Uterus (tissue), 3 donors: ENCODE measurements at regions not wholly inside any gene's neighbourhood (a gene's known extent, or its start where the extent isn't known, plus 50 kb on each side); places are given as distances from the start of the nearest gene placed in this dataset.

ENCODE experiments used
- DNase-seq, 2 donors: peaks; one replicate each; pipeline ENCODE4 v3.0.0-alpha.2; 2019 to 2020
- H3K27ac ChIP-seq, 2 donors: fragments of 200-600 bp; sonication (generic); 1 replicate in 1 of 2; 2 replicates in 1 of 2; pipeline ENCODE4 v1.5.1; 2016 to 2018
- H3K27me3 ChIP-seq, 2 donors: fragments of 200-600 bp; sonication (generic); one replicate each; pipeline ENCODE4 v1.5.1; 2018 to 2019; ENCODE audit warnings: control low read depth in 1 of 2
- H3K36me3 ChIP-seq, 2 donors: fragments of 200-600 bp; sonication (generic); one replicate each; pipeline ENCODE4 v1.5.1; 2019; ENCODE audit warnings: control low read depth in 1 of 2
- H3K4me1 ChIP-seq, 2 donors: fragments of 200-600 bp; sonication (generic); one replicate each; pipeline ENCODE4 v1.5.1; 2018 to 2019; ENCODE audit warnings: control low read depth in 1 of 2
- H3K4me3 ChIP-seq, 2 donors: fragments of 200-600 bp; sonication (generic); 1 replicate in 1 of 2; 2 replicates in 1 of 2; pipeline ENCODE4 v1.5.1; 2018 to 2019; ENCODE audit warnings: mild to moderate bottlenecking in 1 of 2
- H3K9me3 ChIP-seq, 2 donors: fragments of 200-600 bp; sonication (generic); one replicate each; pipeline ENCODE4 v1.5.1; 2019; ENCODE audit warnings: control low read depth in 1 of 2
- POLR2A ChIP-seq, 2 donors: fragments of 450-650 bp; IDR thresholded peaks; one replicate each; pipeline ENCODE4 v1.6.1; 2016; ENCODE audit warnings: antibody characterized with exemption in 2 of 2, mild to moderate bottlenecking in 1 of 2, moderate library complexity in 1 of 2
- intact Hi-C: fragments of 100-400 bp; cut with DNase I; formaldehyde crosslinking; loops from one replicate; pipeline ENCODE4 v1.15.1; 2023; ENCODE audit warnings: low total_unique reads
- TF ChIP-seq, protein P1 (sequence below), 4 experiments: fragments of 200-600 bp in 2 of 4; fragments of 450-650 bp in 2 of 4; sonication (generic) in 2 of 4; IDR thresholded peaks; one replicate each; pipeline ENCODE4 v1.5.1; 2016 to 2019; ENCODE audit warnings: antibody characterized with exemption in 4 of 4, mild to moderate bottlenecking in 2 of 4, moderate library complexity in 1 of 4
- donor health status: DM: yes; HTN: yes; CAD: no.

DNA sequence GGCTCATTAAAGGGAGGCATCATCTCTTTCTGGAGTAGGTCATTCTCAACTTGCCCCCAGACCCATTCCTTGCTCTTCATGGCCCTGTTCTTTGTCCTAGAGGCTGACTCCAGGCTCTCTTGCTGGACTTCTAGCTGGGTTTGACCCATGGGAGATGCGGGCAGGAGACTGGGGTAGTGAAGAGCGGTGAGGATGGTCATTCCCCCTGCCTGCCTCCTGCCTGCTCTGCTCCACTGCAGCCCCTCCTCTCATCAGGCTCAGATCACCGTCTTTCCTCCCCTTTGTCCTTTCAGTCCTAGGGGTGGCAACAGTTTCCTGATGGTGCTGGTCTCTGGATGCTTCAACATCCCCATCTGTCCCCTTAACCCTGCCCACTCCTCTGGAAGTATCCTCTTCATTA is 170.9 kb downstream of the ABHD5 start:
- H3K9me3 ChIP-seq = no peaks in the 10 kb centered on the region
- H3K36me3 ChIP-seq = no peaks in the 10 kb centered on the region
- H3K27me3 ChIP-seq = peaks cover 0 to 3% of the 10 kb centered on the region in 2 donors
- H3K27ac ChIP-seq = no peak overlapping the region
- H3K4me1 ChIP-seq = no peaks in the 10 kb centered on the region
- DNase-seq = no peak
- TF ChIP-seq, protein P1, sequence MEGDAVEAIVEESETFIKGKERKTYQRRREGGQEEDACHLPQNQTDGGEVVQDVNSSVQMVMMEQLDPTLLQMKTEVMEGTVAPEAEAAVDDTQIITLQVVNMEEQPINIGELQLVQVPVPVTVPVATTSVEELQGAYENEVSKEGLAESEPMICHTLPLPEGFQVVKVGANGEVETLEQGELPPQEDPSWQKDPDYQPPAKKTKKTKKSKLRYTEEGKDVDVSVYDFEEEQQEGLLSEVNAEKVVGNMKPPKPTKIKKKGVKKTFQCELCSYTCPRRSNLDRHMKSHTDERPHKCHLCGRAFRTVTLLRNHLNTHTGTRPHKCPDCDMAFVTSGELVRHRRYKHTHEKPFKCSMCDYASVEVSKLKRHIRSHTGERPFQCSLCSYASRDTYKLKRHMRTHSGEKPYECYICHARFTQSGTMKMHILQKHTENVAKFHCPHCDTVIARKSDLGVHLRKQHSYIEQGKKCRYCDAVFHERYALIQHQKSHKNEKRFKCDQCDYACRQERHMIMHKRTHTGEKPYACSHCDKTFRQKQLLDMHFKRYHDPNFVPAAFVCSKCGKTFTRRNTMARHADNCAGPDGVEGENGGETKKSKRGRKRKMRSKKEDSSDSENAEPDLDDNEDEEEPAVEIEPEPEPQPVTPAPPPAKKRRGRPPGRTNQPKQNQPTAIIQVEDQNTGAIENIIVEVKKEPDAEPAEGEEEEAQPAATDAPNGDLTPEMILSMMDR (IDR thresholded peaks at IDR 0.05) = no peak
- no peak for TF ChIP-seq POLR2A (IDR thresholded peaks at IDR 0.05)
- no peak overlapping the region for H3K4me3 ChIP-seq
- intact Hi-C loops = no loop called here

DNA sequence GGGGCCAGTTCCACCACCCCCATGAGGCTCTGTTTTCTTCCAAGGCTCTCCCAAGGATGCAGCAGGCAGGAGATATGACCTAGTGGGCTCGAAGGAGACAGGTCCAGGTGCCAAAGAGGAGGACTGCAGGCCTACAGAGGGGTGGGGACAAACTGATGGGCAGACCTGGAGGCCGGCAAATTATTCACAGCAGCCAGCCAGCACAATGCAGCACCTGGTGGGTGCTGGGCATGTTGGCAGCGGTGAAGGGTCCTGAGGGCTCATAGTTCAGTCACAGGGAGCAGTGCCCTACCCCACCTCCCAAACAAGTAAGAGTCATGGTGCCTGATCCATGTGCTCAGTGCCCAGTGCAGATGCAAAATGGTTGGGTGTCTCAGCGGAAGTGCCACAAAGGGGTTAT is 171.7 kb downstream of the ABHD5 start:
- no peak overlapping the region for H3K27ac ChIP-seq
- no peak overlapping the region for H3K4me3 ChIP-seq
- intact Hi-C loops = no loop called here
- TF ChIP-seq POLR2A (IDR thresholded peaks at IDR 0.05) = no peak
- TF ChIP-seq, protein P1 (IDR thresholded peaks at IDR 0.05) = no peak
- H3K4me1 ChIP-seq = no peaks in the 10 kb centered on the region
- no peaks in the 10 kb centered on the region for H3K36me3 ChIP-seq
- no peaks in the 10 kb centered on the region for H3K9me3 ChIP-seq
- DNase-seq = no peak
- peaks cover 0 to 3% of the 10 kb centered on the region in 2 donors for H3K27me3 ChIP-seq

DNA sequence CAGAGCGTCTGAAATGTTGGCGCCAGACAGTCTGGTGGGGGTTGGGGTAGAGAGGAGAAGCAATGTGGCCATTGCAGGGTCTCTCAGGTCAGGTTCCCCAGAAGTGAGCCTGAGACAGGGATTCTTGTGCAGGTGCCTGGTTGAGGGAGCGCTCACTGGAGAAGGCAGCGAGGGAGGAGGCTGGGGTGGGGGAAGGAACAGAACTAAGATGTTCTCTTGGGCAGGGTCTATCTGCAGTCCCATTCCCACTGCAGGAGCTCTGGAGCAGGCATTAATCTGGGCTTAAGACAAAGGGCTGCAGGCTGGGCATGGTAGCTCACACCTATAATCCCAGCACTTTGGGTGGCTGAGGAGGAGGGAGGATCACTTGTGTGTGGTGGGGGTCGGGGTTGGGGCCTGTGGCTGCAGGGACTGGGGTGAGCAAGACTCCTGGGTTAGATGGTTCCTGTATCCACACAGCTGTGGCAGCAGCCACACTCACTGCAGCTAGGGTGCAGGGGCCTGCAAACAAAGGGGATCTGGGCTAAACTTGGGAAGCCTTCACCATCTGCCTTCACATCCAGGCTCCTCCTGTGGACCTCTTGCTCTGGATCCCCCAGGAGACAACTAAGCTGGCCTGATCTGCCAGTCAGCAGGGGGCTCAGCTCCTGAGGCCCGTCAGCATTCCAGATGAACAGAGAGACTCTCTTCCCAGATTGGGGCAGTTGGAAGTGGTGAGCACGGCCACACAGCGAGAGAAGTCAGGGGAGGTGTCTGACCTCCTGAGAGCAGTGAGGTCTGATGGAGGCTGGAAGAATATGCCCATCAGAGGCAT is 172.5 kb downstream of the ABHD5 start:
- DNase-seq = no peak

GRCh38 chr3:43863966-43864933 is 173.5 kb downstream of the ABHD5 start:
- no peak for TF ChIP-seq POLR2A (IDR thresholded peaks at IDR 0.05)
- TF ChIP-seq, protein P1 (IDR thresholded peaks at IDR 0.05) = no peak
- Histone ChIP-seq H3K4me1 (no peaks in the 10 kb centered on the region), H3K27ac (no peak overlapping the region), H3K27me3 (no peaks in the 10 kb centered on the region), H3K9me3 (no peaks in the 10 kb centered on the region), H3K36me3 (no peaks in the 10 kb centered on the region), H3K4me3 (no peak overlapping the region)
- no peak for DNase-seq
- intact Hi-C loops = no loop called here

More for the DNA sequence above, 172.5 kb downstream of the ABHD5 start:
- Histone ChIP-seq H3K27me3 (peaks cover 0 to 3% of the 10 kb centered on the region in 2 donors), H3K36me3 (no peaks in the 10 kb centered on the region), H3K27ac (no peak overlapping the region), H3K9me3 (no peaks in the 10 kb centered on the region), H3K4me3 (no peak overlapping the region), H3K4me1 (no peaks in the 10 kb centered on the region)
- intact Hi-C loops = no loop called here
- TF ChIP-seq, protein P1 (IDR thresholded peaks at IDR 0.05) = no peak
- no peak for TF ChIP-seq POLR2A (IDR thresholded peaks at IDR 0.05)

- no peak for DNase-seq
- intact Hi-C loops = no loop called here
- Histone ChIP-seq H3K4me3 (no peak overlapping the region), H3K27me3 (no peaks in the 10 kb centered on the region), H3K27ac (no peak overlapping the region), H3K4me1 (no peaks in the 10 kb centered on the region), H3K9me3 (no peaks in the 10 kb centered on the region), H3K36me3 (no peaks in the 10 kb centered on the region)
- TF ChIP-seq POLR2A (IDR thresholded peaks at IDR 0.05) = no peak
- TF ChIP-seq, protein P1 (IDR thresholded peaks at IDR 0.05) = no peak
Observed at GRCh38 chr3:43865351-43865750, 174.6 kb downstream of the ABHD5 start.
